HCT116 (cell line): ENCODE measurements at regions not wholly inside any gene's neighbourhood (a gene's known extent, or its start where the extent isn't known, plus 50 kb on each side); places are given as distances from the start of the nearest gene placed in this dataset.
"Not testable (repeated sequence)": the region's sequence is repeated elsewhere in the genome, so short reads cannot be mapped to it uniquely, and the experiment has no call there.

Source experiments
- ATAC-seq: fragments of 200-7000 bp; cut with Tn5 transposase; 2 replicates; pipeline ENCODE4 v1.9.1; 2020; ENCODE audit warnings: mild to moderate bottlenecking, moderate library complexity
- BruUV-seq: library from RNA; stranded (reverse); fragments of 400-500 nt; replicated peaks from 2 replicates; lab custom pipeline; 2021; lab: Mats Ljungman, UMichigan
- CTCF ChIA-PET: fragments of 300-600 bp; sonication (Branson Sonifier 250); formaldehyde crosslinking; loops from one replicate; lab custom pipeline; 2021; ENCODE audit warnings: antibody characterized with exemption; lab: Charles Lee
- POLR2A ChIA-PET: fragments of 300-600, 350-600 bp; sonication (Branson Sonifier 250); formaldehyde crosslinking; loops from one replicate; lab custom pipeline; 2021; ENCODE audit warnings: antibody characterized with exemption; lab: Charles Lee
- RAD21 ChIA-PET, 2 experiments: fragments of 300-600 bp; sonication (Branson Sonifier 250); formaldehyde crosslinking; loops; one replicate each; lab custom pipeline; 2023; ENCODE audit warnings: low total read pairs in 2 of 2; ENCODE audit not compliant: uncharacterized antibody in 2 of 2, unreplicated experiment in 2 of 2, low non-redundant PET in 1 of 2; lab: Charles Lee
- DNase-seq: peaks from one replicate; pipeline ENCODE4 v3.0.0-alpha.2; 2010; ENCODE audit warnings: low read depth, low spot score
- H2AFZ ChIP-seq: fragments of 200-600 bp; shearing (Covaris generic), sonication (generic); 2 replicates; pipeline ENCODE4 v1.6.1; 2017; ENCODE audit warnings: low read depth, mixed run types, mixed read lengths, antibody characterized with exemption, low read length; ENCODE audit not compliant: poor library complexity, severe bottlenecking
- H3K27ac ChIP-seq: 2 replicates; pipeline ENCODE4 v1.5.1; 2012; ENCODE audit warnings: low read depth, low read length
- H3K27me3 ChIP-seq: fragments of 200-600 bp; sonication (generic); 2 replicates; pipeline ENCODE4 v1.6.1; 2016; ENCODE audit warnings: mixed run types, low read length, mixed read lengths; ENCODE audit not compliant: insufficient read depth
- H3K36me3 ChIP-seq, 2 experiments: fragments of 200-500 bp in 1 of 2; fragments of 200-600 bp in 1 of 2; sonication (Bioruptor generic) in 1 of 2; sonication (generic) in 1 of 2; 2 replicates each; pipeline versions ENCODE4 v1.5.1 to v1.6.1; 2014 to 2016; ENCODE audit warnings: low read length in 2 of 2, inconsistent platforms in 1 of 2, mixed read lengths in 1 of 2, mixed run types in 1 of 2; ENCODE audit not compliant: insufficient read depth in 2 of 2, control insufficient read depth in 1 of 2
- H3K4me1 ChIP-seq, 2 experiments: fragments of 200-600 bp in 1 of 2; sonication (generic) in 1 of 2; 2 replicates each; pipeline versions ENCODE4 v1.5.1 to v1.6.1; 2012 to 2017; ENCODE audit warnings: low read length in 2 of 2, inconsistent platforms in 1 of 2, mild to moderate bottlenecking in 1 of 2, mixed read lengths in 1 of 2, mixed run types in 1 of 2, moderate library complexity in 1 of 2; ENCODE audit not compliant: insufficient read depth in 2 of 2, control insufficient read depth in 1 of 2
- H3K4me2 ChIP-seq: fragments of 200-600 bp; sonication (generic); 2 replicates; pipeline ENCODE4 v1.6.1; 2017; ENCODE audit warnings: mixed run types, low read length, mixed read lengths
- H3K4me3 ChIP-seq, 2 experiments: fragments of 200-600 bp in 1 of 2; sonication (generic) in 1 of 2; replicated peaks in 1 of 2; 2 replicates each; pipeline ENCODE4 v1.5.1; 2011 to 2016; ENCODE audit warnings: low read length in 2 of 2, control low read depth in 1 of 2, low read depth in 1 of 2, mild to moderate bottlenecking in 1 of 2, mixed read lengths in 1 of 2, mixed run types in 1 of 2
- H3K79me2 ChIP-seq: fragments of 200-600 bp; sonication (generic); 2 replicates; pipeline ENCODE4 v1.6.1; 2017; ENCODE audit warnings: mild to moderate bottlenecking, mixed run types, low read length, moderate library complexity, mixed read lengths; ENCODE audit not compliant: insufficient read depth
- H3K9ac ChIP-seq: fragments of 200-600 bp; sonication (generic); 2 replicates; pipeline ENCODE4 v1.6.1; 2016; ENCODE audit warnings: low read length, mixed read lengths
- H3K9me2 ChIP-seq: fragments of 200-600 bp; sonication (generic), shearing (Covaris generic); 2 replicates; pipeline ENCODE4 v1.6.1; 2017; ENCODE audit warnings: mixed run types, mild to moderate bottlenecking, moderate library complexity; ENCODE audit not compliant: insufficient read depth
- H3K9me3 ChIP-seq, 2 experiments: fragments of 200-500 bp in 1 of 2; fragments of 200-600 bp in 1 of 2; sonication (Bioruptor generic) in 1 of 2; sonication (generic) in 1 of 2; 2 replicates each; pipeline ENCODE4 v1.6.1; 2014 to 2017; ENCODE audit warnings: low read length in 2 of 2, mixed read lengths in 2 of 2, inconsistent platforms in 1 of 2, low read depth in 1 of 2, mild to moderate bottlenecking in 1 of 2, mixed run types in 1 of 2, moderate library complexity in 1 of 2; ENCODE audit not compliant: control insufficient read depth in 1 of 2, insufficient read depth in 1 of 2
- H4K20me1 ChIP-seq: fragments of 200-600 bp; sonication (generic), shearing (Covaris generic); 2 replicates; pipeline ENCODE4 v1.6.1; 2017; ENCODE audit warnings: mixed run types, mild to moderate bottlenecking, moderate library complexity; ENCODE audit not compliant: insufficient read depth
- intact Hi-C: fragments of 100-400 bp; cut with micrococcal nuclease; formaldehyde crosslinking; loops from 2 replicates; pipeline ENCODE4 v1.10.0; 2022

DNA sequence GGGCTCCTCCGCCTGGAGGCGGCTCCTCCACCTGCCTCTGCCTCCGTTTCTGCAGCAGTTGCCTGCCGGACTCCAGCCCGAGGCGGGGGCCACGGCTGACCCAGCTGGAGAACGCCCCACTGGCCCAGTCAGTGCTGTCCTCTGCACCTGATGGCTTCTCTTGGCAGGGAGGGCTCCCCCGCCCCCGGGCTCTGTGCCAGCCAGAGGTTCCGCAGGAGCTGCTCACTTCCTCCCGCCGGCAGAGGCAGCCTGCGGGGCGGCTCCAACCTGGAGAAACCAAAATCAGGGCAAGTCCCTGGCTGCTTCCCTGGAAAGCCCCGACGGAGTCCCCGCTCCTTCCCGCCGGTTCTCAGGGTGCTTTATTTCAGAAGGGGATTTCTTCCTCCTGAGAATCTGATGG lies 5432.6 kb upstream of the TPTE start:
- H4K20me1 ChIP-seq, H3K4me1 ChIP-seq, H3K9me3 ChIP-seq, H3K27me3 ChIP-seq, RAD21 ChIA-PET, POLR2A ChIA-PET, H3K9ac ChIP-seq, H3K4me2 ChIP-seq, H3K9me2 ChIP-seq, H3K36me3 ChIP-seq, H2AFZ ChIP-seq, DNase-seq, H3K4me3 ChIP-seq, BruUV-seq, H3K27ac ChIP-seq, CTCF ChIA-PET, H3K79me2 ChIP-seq, intact Hi-C loops: not testable (repeated sequence)
- peak; percentile 54; the same call in 1 of the 2 replicates for ATAC-seq

GRCh38 chr21:5089399-5090089 lies 5431.8 kb upstream of the TPTE start:
- H3K4me3 ChIP-seq, H3K27me3 ChIP-seq, H3K4me1 ChIP-seq, H3K9ac ChIP-seq, H3K36me3 ChIP-seq, H3K9me3 ChIP-seq, BruUV-seq, POLR2A ChIA-PET, DNase-seq, ATAC-seq, H2AFZ ChIP-seq, CTCF ChIA-PET, H4K20me1 ChIP-seq, H3K4me2 ChIP-seq, RAD21 ChIA-PET, intact Hi-C loops, H3K79me2 ChIP-seq, H3K27ac ChIP-seq, H3K9me2 ChIP-seq: not testable (repeated sequence)

GRCh38 chr21:5090132-5091079 lies 5431.0 kb upstream of the TPTE start:
- H3K4me2 ChIP-seq, H2AFZ ChIP-seq, H3K27me3 ChIP-seq, ATAC-seq, H3K36me3 ChIP-seq, H3K4me1 ChIP-seq, H3K9me2 ChIP-seq, POLR2A ChIA-PET, H3K4me3 ChIP-seq, H3K9ac ChIP-seq, H3K79me2 ChIP-seq, DNase-seq, BruUV-seq, H3K27ac ChIP-seq, H4K20me1 ChIP-seq, intact Hi-C loops, CTCF ChIA-PET, H3K9me3 ChIP-seq, RAD21 ChIA-PET: not testable (repeated sequence)

- H3K79me2 ChIP-seq, intact Hi-C loops, H3K9me2 ChIP-seq, H3K9ac ChIP-seq, BruUV-seq, H3K4me1 ChIP-seq, H3K9me3 ChIP-seq, H3K4me3 ChIP-seq, CTCF ChIA-PET, DNase-seq, POLR2A ChIA-PET, H3K4me2 ChIP-seq, RAD21 ChIA-PET, H3K27ac ChIP-seq, ATAC-seq, H2AFZ ChIP-seq, H3K27me3 ChIP-seq, H4K20me1 ChIP-seq, H3K36me3 ChIP-seq: not testable (repeated sequence)
Measured at GRCh38 chr21:5091274-5091673, 5430.1 kb upstream of the TPTE start.
